BLaER1 treated with 17β-estradiol and CSF1 and Interleukin-3, amounts not matched to agents 10 nM and 100 nM (cell line): ENCODE measurements at regions not wholly inside any gene's neighbourhood (a gene's known extent, or its start where the extent isn't known, plus 50 kb on each side); places are given as distances from the start of the nearest gene placed in this dataset.
A peak's percentile ranks its signal among the peaks of the same experiment; 100 is the strongest.
"Not testable (repeated sequence)": the region's sequence is repeated elsewhere in the genome, so short reads cannot be mapped to it uniquely, and the experiment has no call there.

Source experiments
- H3K27ac ChIP-seq, 11 experiments: shearing (Covaris generic); formaldehyde crosslinking; 2 replicates each; pipeline ENCODE4 v1.8.1; 2022
- H3K27me3 ChIP-seq, 11 experiments: shearing (Covaris generic); formaldehyde crosslinking; 2 replicates each; pipeline ENCODE4 v1.8.1; 2022
- H3K36me3 ChIP-seq, 11 experiments: shearing (Covaris generic); formaldehyde crosslinking; 2 replicates each; pipeline ENCODE4 v1.8.1; 2022
- H3K4me1 ChIP-seq, 10 experiments: shearing (Covaris generic); formaldehyde crosslinking; 2 replicates each; pipeline ENCODE4 v1.8.1; 2022
- H3K4me2 ChIP-seq, 11 experiments: shearing (Covaris generic); formaldehyde crosslinking; 2 replicates each; pipeline ENCODE4 v1.8.1; 2022
- H3K4me3 ChIP-seq, 10 experiments: shearing (Covaris generic); formaldehyde crosslinking; 2 replicates each; pipeline ENCODE4 v1.8.1; 2022
- H3K9ac ChIP-seq, 11 experiments: shearing (Covaris generic); formaldehyde crosslinking; 2 replicates each; pipeline ENCODE4 v1.8.1; 2022
- H3K9me3 ChIP-seq, 11 experiments: shearing (Covaris generic); formaldehyde crosslinking; replicated peaks in 1 of 11; 2 replicates each; pipeline ENCODE4 v1.8.1; 2022
- H4K20me1 ChIP-seq, 11 experiments: shearing (Covaris generic); formaldehyde crosslinking; 2 replicates each; pipeline ENCODE4 v1.8.1; 2022
- Cebpa-rat ChIP-seq, 11 experiments: shearing (Covaris generic); IDR thresholded peaks; 2 replicates each; pipeline ENCODE4 v1.8.1; 2022

DNA sequence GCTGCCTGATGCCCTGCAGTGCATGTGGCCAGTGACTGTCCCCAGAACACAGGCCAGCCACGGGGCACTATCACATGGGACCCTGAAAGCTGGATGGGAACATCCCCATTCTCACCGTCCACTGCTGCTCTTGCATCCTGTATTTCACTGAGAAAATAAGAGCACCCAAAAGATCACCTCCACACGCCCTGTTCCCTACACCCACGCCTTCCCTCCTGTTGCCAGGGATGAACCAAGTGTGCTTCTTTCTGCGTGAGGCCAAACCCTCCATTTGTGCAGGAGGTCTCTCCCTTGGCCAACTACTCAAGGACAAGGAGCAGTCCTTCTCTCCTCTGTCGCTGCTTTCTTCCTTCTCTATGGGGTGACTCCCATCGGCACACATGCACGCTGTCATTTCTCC, 118.3 kb downstream of the LRRC37A3 start:
- peak overlapping the region in 5 of 11 experiments; percentile 89 to 100 (median 98); a peak in 10 of 22 replicates for H3K27ac ChIP-seq
- H3K4me2 ChIP-seq = peak overlapping the region in 8 of 11 experiments; percentile 66 to 90 (median 84); a peak in 16 of 22 replicates
- peaks cover 43 to 93% (median 80%) of the 10 kb centered on the region in 10 experiments for H3K4me1 ChIP-seq
- not testable (repeated sequence) for H3K27me3 ChIP-seq, H3K9me3 ChIP-seq, H3K4me3 ChIP-seq
- H4K20me1 ChIP-seq = peaks cover 0 to 24% (median 0%) of the 10 kb centered on the region in 11 experiments; a peak in 6 of 22 replicates
- H3K9ac ChIP-seq = peak overlapping the region in 1 of 11 experiments; percentile 83; a peak in 2 of 22 replicates
- H3K36me3 ChIP-seq = peaks cover 0 to 37% (median 10%) of the 10 kb centered on the region in 11 experiments; a peak in 15 of 22 replicates

DNA sequence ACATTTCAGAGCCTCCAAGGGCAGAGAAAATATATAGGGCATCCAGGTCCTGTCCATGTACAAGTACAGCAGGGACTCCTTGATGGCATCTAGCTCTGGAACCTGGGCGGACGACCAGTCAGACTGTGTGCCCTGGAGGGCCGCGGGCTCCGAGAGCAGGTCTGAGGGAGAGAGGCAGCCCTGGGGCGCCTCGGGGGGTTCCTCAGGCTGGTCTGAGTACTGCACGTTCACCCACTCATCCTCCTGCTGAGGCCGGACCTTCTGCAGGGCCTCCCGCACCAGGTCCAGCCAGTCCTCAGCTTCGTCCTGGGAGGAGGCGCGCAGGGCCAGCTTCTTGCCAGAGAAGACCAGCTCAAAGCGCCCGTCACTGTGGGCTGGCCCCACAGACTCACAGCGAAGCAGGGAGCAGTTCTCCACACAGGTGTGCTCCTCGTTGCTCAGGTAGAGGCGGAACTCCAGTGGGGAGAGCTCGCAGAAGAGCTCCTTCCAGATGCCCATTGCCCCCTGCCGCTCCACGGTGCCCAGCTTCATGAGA, 118.8 kb downstream of the LRRC37A3 start:
- H3K27ac ChIP-seq = peak overlapping the region in 7 of 11 experiments; percentile 29 to 100 (median 98); a peak in 12 of 22 replicates
- H3K4me2 ChIP-seq = peak overlapping the region in 9 of 11 experiments; percentile 33 to 90 (median 84); a peak in 19 of 22 replicates
- H3K4me1 ChIP-seq = peaks cover 43 to 93% (median 80%) of the 10 kb centered on the region in 10 experiments
- H4K20me1 ChIP-seq = peaks cover 0 to 24% (median 0%) of the 10 kb centered on the region in 11 experiments; a peak in 6 of 22 replicates
- peaks cover 0 to 37% (median 10%) of the 10 kb centered on the region in 11 experiments; a peak in 15 of 22 replicates for H3K36me3 ChIP-seq
- H3K4me3 ChIP-seq, H3K9me3 ChIP-seq, H3K27me3 ChIP-seq: not testable (repeated sequence)
- H3K9ac ChIP-seq = peak overlapping the region in 7 of 11 experiments; percentile 8 to 89 (median 73); a peak in 11 of 22 replicates

DNA sequence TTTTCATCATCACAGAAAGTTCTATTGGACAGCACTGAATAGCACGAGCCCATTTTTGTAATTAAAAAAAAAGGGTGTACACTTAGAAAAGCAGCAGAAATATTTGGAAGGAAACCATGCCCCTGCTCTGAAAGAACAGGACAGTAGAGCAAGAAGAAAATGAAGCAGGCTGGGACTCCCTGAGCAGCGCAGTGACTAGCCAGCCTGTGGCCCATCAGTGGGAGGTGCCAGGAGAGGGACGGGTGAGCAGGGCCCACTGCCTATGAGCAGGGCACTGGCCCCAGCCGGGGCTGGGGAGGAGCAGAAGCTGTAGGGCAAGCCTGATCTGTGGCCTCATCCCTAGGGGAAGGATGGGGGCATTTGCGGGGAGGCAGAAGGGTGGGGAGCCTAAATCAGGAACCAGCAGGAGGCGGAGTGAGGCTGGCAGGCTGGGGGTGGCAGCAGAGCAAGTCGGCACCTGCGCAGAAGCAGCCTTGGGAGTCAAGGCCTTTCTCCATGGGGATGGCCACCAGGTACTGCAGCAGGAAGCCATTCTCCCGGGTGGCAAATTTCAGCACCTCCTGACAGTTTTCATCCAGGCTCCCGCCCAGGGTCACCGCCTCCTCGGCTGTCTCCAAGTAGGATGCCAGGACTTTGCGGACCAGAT, 119.6 kb downstream of the LRRC37A3 start:
- Histone ChIP-seq H3K27ac (peak overlapping the region in 7 of 11 experiments; percentile 63 to 100 (median 98); a peak in 14 of 22 replicates), H3K4me2 (peak overlapping the region; percentile 43 to 94 (median 84); a peak in 21 of 22 replicates), H3K36me3 (peaks cover 0 to 41% (median 10%) of the 10 kb centered on the region in 11 experiments; a peak in 15 of 22 replicates), H4K20me1 (peaks cover 0 to 24% (median 0%) of the 10 kb centered on the region in 11 experiments; a peak in 6 of 22 replicates), H3K9ac (peak overlapping the region in 7 of 11 experiments; percentile 44 to 89 (median 82); a peak in 13 of 22 replicates), H3K4me1 (peaks cover 49 to 96% (median 85%) of the 10 kb centered on the region in 10 experiments)
- H3K9me3 ChIP-seq, H3K27me3 ChIP-seq, H3K4me3 ChIP-seq: not testable (repeated sequence)

DNA sequence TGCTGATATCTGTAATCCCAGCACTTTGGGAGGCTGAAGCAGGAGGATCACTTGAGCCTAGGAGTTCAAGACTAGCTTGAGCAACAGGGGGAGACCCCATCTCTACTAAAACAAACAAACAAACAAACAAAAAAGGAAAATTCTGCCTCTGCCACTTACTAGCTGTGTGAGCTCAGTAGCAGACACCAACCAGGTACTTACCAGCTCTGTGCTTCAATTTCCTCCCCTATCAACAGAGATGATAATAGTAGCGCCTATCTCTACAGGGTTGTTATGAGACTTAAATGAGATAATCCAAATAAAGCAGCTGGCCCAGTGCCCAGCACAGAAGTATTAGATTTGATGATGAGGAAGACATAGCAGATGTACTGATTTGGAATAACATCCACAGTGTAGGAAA, 120.3 kb downstream of the LRRC37A3 start:
- H3K4me2 ChIP-seq = peak overlapping the region; percentile 73 to 94 (median 84)
- H3K36me3 ChIP-seq = peaks cover 0 to 47% (median 10%) of the 10 kb centered on the region in 11 experiments; a peak in 15 of 22 replicates
- H4K20me1 ChIP-seq = peaks cover 0 to 24% (median 0%) of the 10 kb centered on the region in 11 experiments; a peak in 6 of 22 replicates
- H3K4me1 ChIP-seq = peaks cover 53 to 96% (median 86%) of the 10 kb centered on the region in 10 experiments
- peak overlapping the region in 1 of 10 experiments; percentile 26; a peak in 1 of 20 replicates for H3K4me3 ChIP-seq
- H3K27me3 ChIP-seq, H3K9me3 ChIP-seq: not testable (repeated sequence)
- peak overlapping the region in 8 of 11 experiments; percentile 48 to 100 (median 94); a peak in 15 of 22 replicates for H3K27ac ChIP-seq
- peak overlapping the region in 7 of 11 experiments; percentile 62 to 89 (median 82); a peak in 13 of 22 replicates for H3K9ac ChIP-seq

DNA sequence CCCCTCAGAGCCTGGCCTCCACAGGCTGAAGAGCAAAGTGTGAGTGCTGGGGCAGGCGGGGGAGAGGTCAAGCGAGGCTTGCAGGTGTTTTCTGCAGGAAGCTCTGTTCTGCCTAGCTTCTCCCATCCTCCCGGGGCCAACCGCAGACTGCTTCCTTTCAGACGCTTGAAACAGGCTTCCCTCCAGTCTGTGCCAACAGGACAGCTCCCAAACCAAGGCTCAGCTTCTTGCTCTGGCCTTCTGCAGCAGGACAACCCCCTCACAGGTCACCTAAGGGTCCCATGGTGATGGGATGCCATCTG, 120.8 kb downstream of the LRRC37A3 start:
- H3K27me3 ChIP-seq, H3K9me3 ChIP-seq: not testable (repeated sequence)
- Histone ChIP-seq H3K27ac (peak overlapping the region in 8 of 11 experiments; percentile 48 to 100 (median 94); a peak in 16 of 22 replicates), H3K36me3 (peaks cover 0 to 45% (median 8%) of the 10 kb centered on the region in 11 experiments; a peak in 15 of 22 replicates), H3K4me2 (peak overlapping the region; percentile 73 to 94 (median 84)), H3K9ac (peak overlapping the region in 7 of 11 experiments; percentile 62 to 89 (median 82); a peak in 13 of 22 replicates), H3K4me1 (peaks cover 53 to 96% (median 86%) of the 10 kb centered on the region in 10 experiments), H3K4me3 (peak overlapping the region in 2 of 10 experiments; percentile 26 to 40; a peak in 2 of 20 replicates), H4K20me1 (peaks cover 0 to 24% (median 0%) of the 10 kb centered on the region in 11 experiments; a peak in 6 of 22 replicates)

DNA sequence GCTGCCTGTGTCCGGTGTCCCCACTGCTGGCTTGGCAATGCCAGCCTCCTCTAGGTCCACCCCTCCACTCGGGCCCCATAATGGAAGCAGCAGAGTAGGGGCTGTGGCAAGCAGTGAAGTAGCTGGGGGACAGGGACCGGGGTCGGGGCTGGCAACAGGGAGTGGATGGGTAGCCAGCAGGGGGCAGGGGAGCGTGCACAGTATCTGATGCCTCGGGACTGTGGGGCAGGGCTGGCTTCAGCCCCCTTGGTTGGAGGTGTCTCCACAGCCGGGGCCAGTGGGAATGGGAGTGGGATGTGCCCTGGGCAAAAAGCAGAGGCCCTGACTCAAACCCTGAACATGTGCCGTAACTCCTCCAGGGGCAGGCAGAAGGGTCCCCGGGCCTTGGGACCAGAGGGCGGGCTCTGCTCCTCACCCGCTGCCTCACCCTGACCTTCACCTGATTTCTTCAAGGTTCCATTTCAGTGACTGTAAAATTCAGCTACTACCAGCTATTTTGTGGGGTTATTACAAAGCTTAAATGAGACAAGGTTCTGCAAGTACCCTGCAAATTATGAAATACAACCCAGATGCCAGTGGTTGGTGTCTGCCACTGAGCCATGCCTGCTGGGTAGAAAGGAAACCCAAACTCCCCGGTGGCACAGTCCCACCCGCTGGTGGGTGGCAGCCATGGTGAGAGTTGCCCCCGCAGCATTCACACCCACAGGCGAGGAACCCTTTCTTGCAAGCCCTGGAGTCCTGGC, 121.4 kb downstream of the LRRC37A3 start:
- peaks cover 0 to 24% (median 0%) of the 10 kb centered on the region in 11 experiments; a peak in 6 of 22 replicates for H4K20me1 ChIP-seq
- peak in 4 of 11 experiments; percentile 33 to 86 (median 66); a peak in 6 of 22 replicates for TF ChIP-seq Cebpa-rat (IDR thresholded peaks at IDR 0.05)
- peaks cover 0 to 40% (median 4%) of the 10 kb centered on the region in 11 experiments; a peak in 15 of 22 replicates for H3K36me3 ChIP-seq
- H3K9me3 ChIP-seq, H3K27me3 ChIP-seq: not testable (repeated sequence)
- peak overlapping the region; percentile 73 to 94 (median 85) for H3K4me2 ChIP-seq
- H3K27ac ChIP-seq = peak overlapping the region in 8 of 11 experiments; percentile 73 to 100 (median 94); a peak in 17 of 22 replicates
- H3K4me3 ChIP-seq = peak overlapping the region in 5 of 10 experiments; percentile 0 to 46 (median 37); a peak in 5 of 20 replicates
- peak overlapping the region in 9 of 11 experiments; percentile 19 to 94 (median 75); a peak in 17 of 22 replicates for H3K9ac ChIP-seq
- H3K4me1 ChIP-seq = peaks cover 53 to 96% (median 86%) of the 10 kb centered on the region in 10 experiments

DNA sequence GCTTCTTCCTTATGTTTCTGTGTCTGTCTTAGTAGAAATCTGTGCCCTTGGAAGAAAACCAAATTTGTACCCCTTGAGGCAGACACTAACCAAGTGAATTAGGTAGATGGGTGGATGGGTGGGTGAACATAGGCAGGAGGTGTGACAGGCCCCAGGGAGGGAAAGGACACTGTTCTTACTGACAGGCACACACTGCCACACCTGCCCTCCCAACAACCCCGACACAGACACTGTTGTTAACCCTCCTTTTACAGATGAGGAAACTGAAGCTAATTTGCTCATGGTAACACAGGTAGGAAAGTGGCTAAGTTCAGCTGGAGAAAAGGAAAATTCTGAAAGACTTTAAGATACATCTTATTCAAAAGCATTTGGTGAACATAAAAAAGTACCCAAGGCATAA, 123.9 kb downstream of the LRRC37A3 start:
- H3K9ac ChIP-seq = peak overlapping the region in 6 of 11 experiments; percentile 43 to 77 (median 68); a peak in 10 of 22 replicates
- peaks cover 76 to 97% (median 93%) of the 10 kb centered on the region in 10 experiments for H3K4me1 ChIP-seq
- peaks cover 0 to 32% (median 7%) of the 10 kb centered on the region in 11 experiments; a peak in 10 of 22 replicates for H3K36me3 ChIP-seq
- peaks cover 0 to 20% (median 0%) of the 10 kb centered on the region in 11 experiments; a peak in 6 of 22 replicates for H4K20me1 ChIP-seq
- not testable (repeated sequence) for H3K27me3 ChIP-seq, H3K9me3 ChIP-seq
- peak overlapping the region in 8 of 11 experiments; percentile 35 to 91 (median 78); a peak in 14 of 22 replicates for H3K27ac ChIP-seq
- peak overlapping the region; percentile 9 to 95 (median 87); a peak in 20 of 22 replicates for H3K4me2 ChIP-seq
- H3K4me3 ChIP-seq = peak overlapping the region in 1 of 10 experiments; percentile 8; a peak in 1 of 20 replicates
